Kidney (tissue), 13 donors: ENCODE measurements at regions not wholly inside any gene's neighbourhood (a gene's known extent, or its start where the extent isn't known, plus 50 kb on each side); places are given as distances from the start of the nearest gene placed in this dataset.
"Not testable (repeated sequence)": the region's sequence is repeated elsewhere in the genome, so short reads cannot be mapped to it uniquely, and the experiment has no call there.

ENCODE experiments used
- DNase-seq, 5 donors: peaks; one replicate each; pipeline ENCODE4 v3.0.0-alpha.2; 2013 to 2020
- FAIRE-seq: peaks from 2 replicates; lab custom pipeline; 2012; peaks lifted over from hg19 to GRCh38; lab: Jason Lieb, UNC
- H3K27ac ChIP-seq, 2 donors: one replicate each; pipeline ENCODE4 v1.7.0; 2013; ENCODE audit warnings: low read depth in 2 of 2, low read length in 2 of 2, inconsistent platforms in 1 of 2
- H3K27me3 ChIP-seq: one replicate; pipeline ENCODE4 v1.7.1; 2013; ENCODE audit warnings: low read length, inconsistent platforms; ENCODE audit not compliant: control insufficient read depth, insufficient read depth
- H3K36me3 ChIP-seq, 3 donors: one replicate each; pipeline versions ENCODE4 v1.7.0 to v1.7.1; 2013; ENCODE audit warnings: low read length in 3 of 3, control low read depth in 1 of 3, inconsistent platforms in 1 of 3; ENCODE audit not compliant: insufficient read depth in 3 of 3, control insufficient read depth in 2 of 3
- H3K4me1 ChIP-seq, 3 donors: one replicate each; pipeline versions ENCODE4 v1.7.0 to v1.7.1; 2013; ENCODE audit warnings: low read length in 3 of 3, inconsistent platforms in 1 of 3, low read depth in 1 of 3; ENCODE audit not compliant: control insufficient read depth in 2 of 3, insufficient read depth in 2 of 3
- H3K4me3 ChIP-seq, 3 donors: one replicate each; pipeline versions ENCODE4 v1.7.0 to v1.8.1; 2013; ENCODE audit warnings: low read length in 3 of 3, control low read depth in 1 of 3, inconsistent platforms in 1 of 3
- H3K9ac ChIP-seq, 3 donors: one replicate each; pipeline versions ENCODE4 v1.7.0 to v1.7.1; 2013; ENCODE audit warnings: low read length in 3 of 3, control low read depth in 1 of 3, inconsistent platforms in 1 of 3
- H3K9me3 ChIP-seq, 3 donors: one replicate each; pipeline versions ENCODE4 v1.7.0 to v1.7.1; 2013; ENCODE audit warnings: low read length in 3 of 3, control low read depth in 1 of 3, inconsistent platforms in 1 of 3; ENCODE audit not compliant: control insufficient read depth in 2 of 3, insufficient read depth in 1 of 3
- intact Hi-C: fragments of 100-400 bp; cut with DNase I; formaldehyde crosslinking; loops from one replicate; pipeline ENCODE4 v1.11.1; 2022
- TF ChIP-seq, protein P1 (sequence below): IDR thresholded peaks from 3 replicates; pipeline ENCODE4 v1.5.1; 2012; ENCODE audit warnings: mild to moderate bottlenecking, moderate library complexity, borderline replicate concordance; ENCODE audit not compliant: insufficient read depth; ENCODE audit errors: extremely low read depth
- donor health status: control.
- donor health status: control.
- donor health status: control.
- donor health status: control.
- donor health status: control.
- donor health status: DM: yes; HTN: yes; CAD: no.
- donor health status: Normal renal cell carcinoma (clear cell type).

DNA sequence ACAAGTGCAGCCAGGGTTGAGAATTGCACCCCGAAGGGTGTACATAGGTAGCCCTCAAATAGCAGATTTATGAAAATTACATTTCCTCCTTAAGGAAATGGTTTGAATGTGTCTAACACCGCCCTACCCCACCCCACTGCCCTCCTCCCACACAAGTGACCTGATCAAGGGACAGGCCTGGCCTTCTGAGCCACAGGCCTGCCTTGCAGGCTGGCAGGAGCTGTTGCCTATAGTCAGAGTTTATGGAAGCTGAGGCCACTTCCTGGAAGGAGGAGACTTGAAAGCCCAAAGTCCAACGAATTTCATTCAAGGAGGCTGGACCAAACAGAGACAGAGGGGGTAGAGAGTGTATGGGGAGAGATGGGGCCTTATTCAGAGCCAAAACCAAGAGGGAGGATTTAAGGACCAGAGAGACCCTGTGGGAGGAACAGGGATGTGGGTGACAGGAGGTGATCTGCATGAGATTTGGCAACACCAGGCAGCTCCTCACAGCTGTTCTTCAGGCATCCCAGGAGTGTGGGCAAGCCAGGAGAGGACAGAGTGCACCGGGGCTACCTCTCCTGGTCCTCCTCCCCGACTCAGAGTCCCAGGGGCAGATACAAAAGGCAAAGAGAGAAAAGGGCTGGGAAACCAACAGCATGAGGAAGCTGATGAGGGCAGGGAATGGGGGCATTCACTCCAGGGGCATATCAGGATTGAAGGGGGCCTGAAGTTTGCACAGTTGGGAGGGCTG, 100.4 kb upstream of the HES1 start:
- Histone ChIP-seq H3K9ac (no peak overlapping the region), H3K4me1 (peaks cover 6 to 24% (median 23%) of the 10 kb centered on the region in 3 donors), H3K9me3 (no peaks in the 10 kb centered on the region), H3K4me3 (no peak overlapping the region), H3K27me3 (no peaks in the 10 kb centered on the region), H3K36me3 (no peaks in the 10 kb centered on the region), H3K27ac (peak overlapping the region; percentile 1 to 54)
- no peak for DNase-seq
- no peak for FAIRE-seq
- TF ChIP-seq, protein P1, sequence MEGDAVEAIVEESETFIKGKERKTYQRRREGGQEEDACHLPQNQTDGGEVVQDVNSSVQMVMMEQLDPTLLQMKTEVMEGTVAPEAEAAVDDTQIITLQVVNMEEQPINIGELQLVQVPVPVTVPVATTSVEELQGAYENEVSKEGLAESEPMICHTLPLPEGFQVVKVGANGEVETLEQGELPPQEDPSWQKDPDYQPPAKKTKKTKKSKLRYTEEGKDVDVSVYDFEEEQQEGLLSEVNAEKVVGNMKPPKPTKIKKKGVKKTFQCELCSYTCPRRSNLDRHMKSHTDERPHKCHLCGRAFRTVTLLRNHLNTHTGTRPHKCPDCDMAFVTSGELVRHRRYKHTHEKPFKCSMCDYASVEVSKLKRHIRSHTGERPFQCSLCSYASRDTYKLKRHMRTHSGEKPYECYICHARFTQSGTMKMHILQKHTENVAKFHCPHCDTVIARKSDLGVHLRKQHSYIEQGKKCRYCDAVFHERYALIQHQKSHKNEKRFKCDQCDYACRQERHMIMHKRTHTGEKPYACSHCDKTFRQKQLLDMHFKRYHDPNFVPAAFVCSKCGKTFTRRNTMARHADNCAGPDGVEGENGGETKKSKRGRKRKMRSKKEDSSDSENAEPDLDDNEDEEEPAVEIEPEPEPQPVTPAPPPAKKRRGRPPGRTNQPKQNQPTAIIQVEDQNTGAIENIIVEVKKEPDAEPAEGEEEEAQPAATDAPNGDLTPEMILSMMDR, result no peak
- intact Hi-C loops, result no loop called here

GRCh38 chr3:194036842-194037241, 99.1 kb upstream of the HES1 start:
- no peak overlapping the region for H3K4me3 ChIP-seq
- FAIRE-seq (no peak), DNase-seq (no peak)
- no peaks in the 10 kb centered on the region for H3K27me3 ChIP-seq
- intact Hi-C loops, result no loop called here
- TF ChIP-seq, protein P1, result no peak
- no peaks in the 10 kb centered on the region for H3K36me3 ChIP-seq
- H3K9ac ChIP-seq, result no peak overlapping the region
- H3K27ac ChIP-seq, result peak overlapping the region in 1 of 2 donors; percentile 37
- peaks cover 6 to 20% (median 18%) of the 10 kb centered on the region in 3 donors for H3K4me1 ChIP-seq
- H3K9me3 ChIP-seq, result no peaks in the 10 kb centered on the region

- H3K27ac ChIP-seq, intact Hi-C loops, DNase-seq, H3K4me3 ChIP-seq, H3K9me3 ChIP-seq, H3K9ac ChIP-seq, H3K36me3 ChIP-seq, FAIRE-seq, H3K27me3 ChIP-seq: not testable (repeated sequence)
- H3K4me1 ChIP-seq, result peaks cover 5 to 13% (median 10%) of the 10 kb centered on the region in 3 donors
Measured at GRCh38 chr3:194038346-194038745, 97.6 kb upstream of the HES1 start.

DNA sequence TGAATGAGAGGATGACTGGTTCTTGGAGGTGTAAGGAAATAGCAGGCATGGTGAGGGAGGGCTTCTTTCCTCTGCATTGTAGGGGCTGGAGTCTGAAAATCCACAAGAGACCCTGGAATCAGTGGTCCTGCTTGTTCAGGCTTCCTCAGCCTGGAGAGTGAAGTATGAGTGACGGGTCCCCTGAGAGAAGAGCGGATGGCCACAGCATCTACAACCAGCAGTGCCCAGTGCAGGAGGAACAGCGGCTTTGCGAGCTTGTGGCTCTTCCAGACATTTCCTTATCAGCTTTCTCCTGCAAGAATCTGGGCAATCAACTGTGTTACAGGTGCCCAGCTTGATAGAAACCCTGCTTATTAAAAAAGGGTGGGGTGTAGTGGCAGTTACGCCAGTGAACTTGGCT, 97.0 kb upstream of the HES1 start:
- no peak overlapping the region for H3K4me3 ChIP-seq
- FAIRE-seq, result no peak
- DNase-seq, result no peak
- TF ChIP-seq, protein P1, result no peak
- no peaks in the 10 kb centered on the region for H3K9me3 ChIP-seq
- peaks cover 5 to 13% (median 9%) of the 10 kb centered on the region in 3 donors for H3K4me1 ChIP-seq
- H3K27me3 ChIP-seq, result no peaks in the 10 kb centered on the region
- intact Hi-C loops, result no loop called here
- H3K9ac ChIP-seq, result no peak overlapping the region
- H3K36me3 ChIP-seq, result no peaks in the 10 kb centered on the region
- peak overlapping the region in 1 of 2 donors; percentile 9 for H3K27ac ChIP-seq
